ENCODE measurements at regions not wholly inside any gene's neighbourhood (a gene's known extent, or its start where the extent isn't known, plus 50 kb on each side); places are given as distances from the start of the nearest gene placed in this dataset.

DNA sequence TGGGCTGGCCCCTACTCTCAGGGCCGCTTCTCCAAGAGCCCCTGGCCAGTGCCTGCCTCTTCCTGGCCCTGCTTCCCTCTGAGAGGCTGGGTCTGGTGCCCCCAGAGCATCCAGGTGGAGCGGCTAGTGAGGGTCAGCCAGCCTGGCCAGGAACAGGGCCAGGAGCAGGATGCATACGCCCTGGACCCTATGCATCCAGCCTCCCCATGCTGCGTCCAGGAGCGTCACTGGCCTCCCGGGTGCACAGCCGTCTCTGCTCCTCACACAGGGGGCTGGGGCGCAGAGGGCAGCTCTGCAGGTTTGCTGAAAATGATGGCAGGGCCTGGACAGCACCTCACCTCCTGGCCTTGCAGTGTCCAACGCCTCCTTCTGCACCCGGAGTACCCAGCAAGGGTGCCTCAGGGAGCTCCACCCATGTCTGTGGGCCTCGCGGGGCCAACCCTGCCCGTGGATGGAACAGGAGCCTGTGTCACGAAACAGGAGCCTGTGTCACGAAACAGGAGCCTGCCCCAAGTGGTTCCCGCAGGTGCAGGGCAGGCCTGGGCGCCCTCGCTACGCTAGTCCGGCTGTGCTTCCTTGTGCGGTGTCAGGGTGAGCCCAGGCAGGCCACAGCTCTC lies 246.2 kb upstream of the PPP2R2D start:
- H3K9me1 ChIP-seq (replicated peaks; ENCODE audit: control insufficient read depth, extremely low read depth, insufficient read depth, low read length) = no peaks in the 10 kb centered on the region
- TF ChIP-seq POLR2A (IDR thresholded peaks at IDR 0.05; ENCODE audit: low read depth, low read length) (no peak), POLR2AphosphoS5 (IDR thresholded peaks at IDR 0.05; ENCODE audit: insufficient read depth, low read depth, low read length) (no peak), GATA2 (IDR thresholded peaks at IDR 0.05; ENCODE audit: insufficient read depth, insufficient read length, low read depth, low read length) (no peak), EZH2 (IDR thresholded peaks at IDR 0.05; ENCODE audit: borderline replicate concordance, low read depth, low read length, severe bottlenecking) (no peak), FOS (IDR thresholded peaks at IDR 0.05; ENCODE audit: borderline replicate concordance, insufficient read depth, low read length) (no peak), MYC (IDR thresholded peaks at IDR 0.05; ENCODE audit: low read depth, low read length) (no peak)
- TF ChIP-seq, protein P1, sequence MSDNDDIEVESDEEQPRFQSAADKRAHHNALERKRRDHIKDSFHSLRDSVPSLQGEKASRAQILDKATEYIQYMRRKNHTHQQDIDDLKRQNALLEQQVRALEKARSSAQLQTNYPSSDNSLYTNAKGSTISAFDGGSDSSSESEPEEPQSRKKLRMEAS (IDR thresholded peaks at IDR 0.05; ENCODE audit: insufficient read depth, insufficient read length) = no peak
- TF ChIP-seq, protein P2, sequence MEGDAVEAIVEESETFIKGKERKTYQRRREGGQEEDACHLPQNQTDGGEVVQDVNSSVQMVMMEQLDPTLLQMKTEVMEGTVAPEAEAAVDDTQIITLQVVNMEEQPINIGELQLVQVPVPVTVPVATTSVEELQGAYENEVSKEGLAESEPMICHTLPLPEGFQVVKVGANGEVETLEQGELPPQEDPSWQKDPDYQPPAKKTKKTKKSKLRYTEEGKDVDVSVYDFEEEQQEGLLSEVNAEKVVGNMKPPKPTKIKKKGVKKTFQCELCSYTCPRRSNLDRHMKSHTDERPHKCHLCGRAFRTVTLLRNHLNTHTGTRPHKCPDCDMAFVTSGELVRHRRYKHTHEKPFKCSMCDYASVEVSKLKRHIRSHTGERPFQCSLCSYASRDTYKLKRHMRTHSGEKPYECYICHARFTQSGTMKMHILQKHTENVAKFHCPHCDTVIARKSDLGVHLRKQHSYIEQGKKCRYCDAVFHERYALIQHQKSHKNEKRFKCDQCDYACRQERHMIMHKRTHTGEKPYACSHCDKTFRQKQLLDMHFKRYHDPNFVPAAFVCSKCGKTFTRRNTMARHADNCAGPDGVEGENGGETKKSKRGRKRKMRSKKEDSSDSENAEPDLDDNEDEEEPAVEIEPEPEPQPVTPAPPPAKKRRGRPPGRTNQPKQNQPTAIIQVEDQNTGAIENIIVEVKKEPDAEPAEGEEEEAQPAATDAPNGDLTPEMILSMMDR (IDR thresholded peaks at IDR 0.05; ENCODE audit: extremely low read depth in 1 of 2, insufficient read depth in 1 of 2, low read depth in 1 of 2, low read length in 2 of 2) = no peak
- no peaks in the 10 kb centered on the region for H3K27me3 ChIP-seq (ENCODE audit: control insufficient read depth in 2 of 2, insufficient read depth in 2 of 2, low read length in 2 of 2)
- no peaks in the 10 kb centered on the region for H4K20me1 ChIP-seq (replicated peaks; ENCODE audit: control insufficient read depth, extremely low read depth, insufficient read depth, low read length)
- dilution Hi-C loops (cut with MboI; ENCODE audit: extremely low pct_ligation_motif_present, low sequenced_read_pairs) (no loop called here), intact Hi-C loops (cut with micrococcal nuclease) (no loop called here)
- CTCF ChIA-PET = no interaction called here
- no TSS peak for BruUV-seq (replicated peaks)
- no peaks in the 10 kb centered on the region for H3K36me3 ChIP-seq (ENCODE audit: control insufficient read depth in 2 of 2, extremely low read depth in 1 of 2, insufficient read depth in 2 of 2, low read length in 2 of 2)
- no peak overlapping the region for H3K4me3 ChIP-seq (replicated peaks in 1 of 3; ENCODE audit: insufficient read depth in 1 of 3, low read depth in 1 of 3, low read length in 3 of 3)
- no peak for FAIRE-seq
- POLR2A ChIA-PET = no interaction called here
- no peak for DNase-seq (ENCODE audit: low read depth, low spot score)
- H3K27ac ChIP-seq (ENCODE audit: insufficient read depth, low read depth, low read length) = no peak overlapping the region
- no peak overlapping the region for H2AFZ ChIP-seq (ENCODE audit: low read depth, low read length)
- H3K4me2 ChIP-seq (ENCODE audit: insufficient read depth, low read length) = no peak overlapping the region
- H3K79me2 ChIP-seq (ENCODE audit: control insufficient read depth, insufficient read depth, low read length) = no peaks in the 10 kb centered on the region
- H3K9ac ChIP-seq (replicated peaks; ENCODE audit: extremely low read depth, insufficient read depth, low read length) = no peak overlapping the region
- peaks cover 9% of the 10 kb centered on the region for H3K9me3 ChIP-seq (replicated peaks; ENCODE audit: control insufficient read depth, insufficient read depth, low read length)
- H3K4me1 ChIP-seq (ENCODE audit: control insufficient read depth, extremely low read depth, insufficient read depth, low read length) = no peaks in the 10 kb centered on the region
